Endodermal cell (in vitro differentiated cells): ENCODE measurements at regions not wholly inside any gene's neighbourhood (a gene's known extent, or its start where the extent isn't known, plus 50 kb on each side); places are given as distances from the start of the nearest gene placed in this dataset.
"Not testable (repeated sequence)": the region's sequence is repeated elsewhere in the genome, so short reads cannot be mapped to it uniquely, and the experiment has no call there.

Experiments used
- DNase-seq: peaks from one replicate; pipeline ENCODE4 v3.0.0-alpha.2; 2017
- H3K27ac ChIP-seq: 2 replicates; pipeline ENCODE4 v1.5.1; 2013; ENCODE audit warnings: mild to moderate bottlenecking, low read depth, low read length, moderate library complexity
- H3K27me3 ChIP-seq: 2 replicates; pipeline ENCODE4 v1.6.1; 2013; ENCODE audit warnings: mild to moderate bottlenecking, low read length, moderate library complexity; ENCODE audit not compliant: insufficient read depth, control insufficient read depth, poor library complexity, severe bottlenecking
- H3K36me3 ChIP-seq: 2 replicates; pipeline ENCODE4 v1.7.0; 2013; ENCODE audit warnings: mild to moderate bottlenecking, low read length, moderate library complexity; ENCODE audit not compliant: control insufficient read depth, insufficient read depth
- H3K4me1 ChIP-seq: one replicate; pipeline ENCODE4 v1.7.0; 2013; ENCODE audit warnings: low read length; ENCODE audit not compliant: control insufficient read depth, insufficient read depth
- H3K4me3 ChIP-seq: 2 replicates; pipeline ENCODE4 v1.5.1; 2013; ENCODE audit warnings: mild to moderate bottlenecking, low read length, moderate library complexity
- H3K9ac ChIP-seq: 2 replicates; pipeline ENCODE4 v1.6.1; 2013; ENCODE audit warnings: mild to moderate bottlenecking, low read length, moderate library complexity; ENCODE audit not compliant: poor library complexity, severe bottlenecking; ENCODE audit errors: extremely low read depth
- H3K9me3 ChIP-seq: 2 replicates; pipeline ENCODE4 v1.6.1; 2013; ENCODE audit warnings: mild to moderate bottlenecking, low read length, moderate library complexity; ENCODE audit not compliant: control insufficient read depth
- H3K27ac Mint-ChIP-seq: 2 replicates; pipeline ENCODE4 v1.8.0; 2020; ENCODE audit warnings: mixed read lengths
- H3K27me3 Mint-ChIP-seq: 2 replicates; pipeline ENCODE4 v1.8.0; 2021; ENCODE audit warnings: mild to moderate bottlenecking, mixed read lengths; ENCODE audit not compliant: insufficient read depth
- H3K36me3 Mint-ChIP-seq: 2 replicates; pipeline ENCODE4 v1.8.0; 2020; ENCODE audit warnings: low read depth, mixed read lengths
- H3K4me1 Mint-ChIP-seq: 2 replicates; pipeline ENCODE4 v1.8.0; 2020; ENCODE audit warnings: mixed read lengths
- H3K4me3 Mint-ChIP-seq: 2 replicates; pipeline ENCODE4 v1.8.0; 2020; ENCODE audit warnings: mild to moderate bottlenecking, moderate library complexity, mixed read lengths
- H3K9me3 Mint-ChIP-seq: 2 replicates; pipeline ENCODE4 v1.8.0; 2020; ENCODE audit warnings: mild to moderate bottlenecking, mixed read lengths
- WGBS, 2 experiments: methylation state at CpG; one replicate each; pipeline versions ENCODE4 v1.1.5 to v1.1.7; 2013; ENCODE audit warnings: missing lambda C conversion rate in 2 of 2, mixed read lengths in 1 of 2; ENCODE audit not compliant: insufficient coverage in 1 of 2, insufficient read length in 1 of 2; 5-methylcytosine and 5-hydroxymethylcytosine counted together
- TF ChIP-seq, protein P1 (sequence below): fragments of 200-600 bp; sonication (generic); conservative IDR thresholded peaks from 2 replicates; pipeline ENCODE4 v1.5.0; 2021; ENCODE audit warnings: antibody characterized with exemption, mild to moderate bottlenecking

DNA sequence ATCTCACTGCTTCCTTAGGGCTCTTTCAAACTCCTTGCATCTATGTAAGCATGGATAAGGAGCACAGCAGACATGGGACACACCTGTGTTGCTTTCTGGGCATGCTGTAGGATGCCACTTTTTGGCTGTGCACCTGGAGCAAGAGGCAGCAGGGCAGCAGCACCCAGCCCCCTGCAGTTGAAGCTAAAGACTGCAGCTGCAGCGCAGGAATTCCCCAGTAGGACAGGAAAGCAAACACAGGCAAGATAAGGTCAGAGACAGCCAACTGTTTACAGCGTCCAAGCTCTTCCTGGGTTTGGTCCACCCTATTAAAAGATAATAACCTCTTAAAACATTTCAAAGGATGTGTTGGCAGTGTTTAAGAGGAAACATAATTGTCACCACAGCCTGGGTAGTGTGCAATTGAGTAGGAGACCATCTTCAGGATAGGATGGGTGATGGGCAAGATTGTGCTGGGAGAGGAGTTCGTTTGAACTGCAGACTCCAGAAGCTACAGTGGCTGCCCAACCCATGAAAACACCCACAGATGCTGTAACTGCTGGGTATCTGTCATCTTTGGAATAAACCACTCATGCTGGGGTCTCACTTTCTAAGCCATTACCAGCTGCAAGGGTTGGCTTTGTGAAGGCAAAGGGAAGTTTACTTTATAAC lies 242.3 kb upstream of the PLGLB1 start:
- TF ChIP-seq, protein P1, sequence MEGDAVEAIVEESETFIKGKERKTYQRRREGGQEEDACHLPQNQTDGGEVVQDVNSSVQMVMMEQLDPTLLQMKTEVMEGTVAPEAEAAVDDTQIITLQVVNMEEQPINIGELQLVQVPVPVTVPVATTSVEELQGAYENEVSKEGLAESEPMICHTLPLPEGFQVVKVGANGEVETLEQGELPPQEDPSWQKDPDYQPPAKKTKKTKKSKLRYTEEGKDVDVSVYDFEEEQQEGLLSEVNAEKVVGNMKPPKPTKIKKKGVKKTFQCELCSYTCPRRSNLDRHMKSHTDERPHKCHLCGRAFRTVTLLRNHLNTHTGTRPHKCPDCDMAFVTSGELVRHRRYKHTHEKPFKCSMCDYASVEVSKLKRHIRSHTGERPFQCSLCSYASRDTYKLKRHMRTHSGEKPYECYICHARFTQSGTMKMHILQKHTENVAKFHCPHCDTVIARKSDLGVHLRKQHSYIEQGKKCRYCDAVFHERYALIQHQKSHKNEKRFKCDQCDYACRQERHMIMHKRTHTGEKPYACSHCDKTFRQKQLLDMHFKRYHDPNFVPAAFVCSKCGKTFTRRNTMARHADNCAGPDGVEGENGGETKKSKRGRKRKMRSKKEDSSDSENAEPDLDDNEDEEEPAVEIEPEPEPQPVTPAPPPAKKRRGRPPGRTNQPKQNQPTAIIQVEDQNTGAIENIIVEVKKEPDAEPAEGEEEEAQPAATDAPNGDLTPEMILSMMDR: peak; percentile 39
- no CpG with 5 or more reads among the region's 3 CpGs for WGBS, 2 experiments

DNA sequence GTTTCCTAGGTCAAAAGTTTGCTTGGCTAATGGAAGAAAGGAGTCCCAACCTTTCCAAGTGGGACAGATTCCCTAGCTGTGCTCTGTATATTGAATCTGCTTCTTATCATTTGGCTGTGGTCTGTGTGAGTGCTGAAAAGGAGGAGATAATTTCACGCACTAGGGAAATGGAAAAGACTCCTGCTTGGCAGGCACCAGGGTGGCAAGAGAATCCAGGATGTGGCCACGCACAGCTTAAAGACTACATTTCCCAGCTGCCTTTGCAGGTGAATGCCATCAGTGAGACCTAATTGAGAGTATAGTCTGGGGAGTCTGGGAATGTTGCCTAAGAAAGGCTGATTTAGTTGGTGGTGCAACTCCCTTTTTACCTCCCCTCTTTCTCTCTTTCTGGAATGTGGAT lies 253.5 kb upstream of the PLGLB1 start:
- not testable (repeated sequence) for H3K27me3 Mint-ChIP-seq, DNase-seq, H3K4me3 Mint-ChIP-seq, H3K9me3 Mint-ChIP-seq, H3K27me3 ChIP-seq, H3K4me3 ChIP-seq, H3K36me3 ChIP-seq, H3K36me3 Mint-ChIP-seq, H3K9me3 ChIP-seq, H3K27ac ChIP-seq, H3K9ac ChIP-seq, H3K4me1 Mint-ChIP-seq, H3K27ac Mint-ChIP-seq, H3K4me1 ChIP-seq
- WGBS, 2 experiments: 94% methylated on average over 1 of the region's 2 CpGs; no CpG with 5 or more reads in 1 of the 2 experiments

More for the DNA sequence above, 242.3 kb upstream of the PLGLB1 start:
- not testable (repeated sequence) for H3K27ac Mint-ChIP-seq, H3K4me3 Mint-ChIP-seq, H3K9ac ChIP-seq, H3K36me3 Mint-ChIP-seq, H3K4me3 ChIP-seq, H3K9me3 Mint-ChIP-seq, H3K4me1 ChIP-seq, H3K36me3 ChIP-seq, H3K27me3 ChIP-seq, H3K9me3 ChIP-seq, DNase-seq, H3K4me1 Mint-ChIP-seq, H3K27me3 Mint-ChIP-seq, H3K27ac ChIP-seq

DNA sequence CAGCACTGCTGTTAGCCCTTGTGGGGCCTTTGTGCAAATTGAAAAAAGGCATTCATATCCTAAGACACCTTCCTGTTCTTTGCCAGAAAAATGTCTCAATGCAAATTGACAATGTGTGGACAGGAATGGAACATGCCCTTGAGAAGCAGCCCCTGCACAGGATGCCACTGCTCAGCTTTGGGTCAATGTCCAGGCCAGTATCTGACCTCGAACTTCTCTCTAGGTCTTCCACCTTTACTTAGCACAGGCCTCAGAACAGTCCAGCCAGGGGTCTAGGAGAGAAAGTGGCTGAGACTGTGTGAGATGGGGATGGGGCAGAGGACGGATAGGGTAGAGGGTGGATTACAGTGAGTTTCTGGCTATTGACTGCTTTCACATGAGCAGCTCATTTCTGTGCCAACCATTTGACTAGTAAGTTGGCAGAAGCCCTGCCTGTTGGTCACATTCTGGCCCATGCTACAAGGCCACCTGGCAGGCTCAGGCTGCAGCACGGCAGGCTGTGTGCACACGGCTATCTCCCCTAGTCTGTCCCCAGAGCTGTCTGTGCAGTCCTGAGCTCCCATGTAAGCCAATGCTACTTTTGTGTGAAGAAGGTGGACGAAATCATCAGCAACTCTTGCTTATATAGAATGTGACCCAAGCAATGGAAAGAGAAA lies 254.5 kb upstream of the PLGLB1 start:
- H3K36me3 Mint-ChIP-seq, H3K36me3 ChIP-seq, H3K27me3 ChIP-seq, H3K27ac Mint-ChIP-seq, H3K9me3 ChIP-seq, H3K4me1 ChIP-seq, H3K9ac ChIP-seq, DNase-seq, H3K27me3 Mint-ChIP-seq, H3K27ac ChIP-seq, H3K4me3 Mint-ChIP-seq, H3K9me3 Mint-ChIP-seq, H3K4me3 ChIP-seq, H3K4me1 Mint-ChIP-seq: not testable (repeated sequence)
- WGBS, 2 experiments: 85% methylated on average over 4 of the region's 5 CpGs; no CpG with 5 or more reads in 1 of the 2 experiments

DNA sequence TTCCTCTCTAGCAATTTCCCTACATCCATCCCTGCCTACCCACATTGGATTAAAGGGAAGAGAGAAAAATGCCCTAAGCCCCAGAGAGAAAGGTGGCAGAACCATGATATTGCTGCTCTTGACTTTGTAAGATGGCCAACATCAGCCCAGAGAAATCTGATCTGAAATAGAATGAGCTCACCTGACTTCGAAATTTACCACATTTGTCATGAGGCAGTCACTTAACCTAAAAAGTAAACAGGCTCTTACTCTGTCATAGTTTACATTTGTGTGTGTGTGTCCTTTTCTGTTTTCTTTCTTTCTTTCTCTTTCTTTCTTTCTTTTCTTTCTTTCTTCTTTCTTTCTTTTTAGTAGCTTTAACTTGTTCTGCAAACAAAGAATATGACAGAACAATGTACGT lies 255.0 kb upstream of the PLGLB1 start:
- H3K27me3 Mint-ChIP-seq, H3K9me3 Mint-ChIP-seq, DNase-seq, H3K9ac ChIP-seq, H3K4me3 Mint-ChIP-seq, H3K36me3 ChIP-seq, H3K4me1 ChIP-seq, H3K27ac Mint-ChIP-seq, H3K4me1 Mint-ChIP-seq, H3K36me3 Mint-ChIP-seq, H3K27ac ChIP-seq, H3K9me3 ChIP-seq, H3K27me3 ChIP-seq, H3K4me3 ChIP-seq: not testable (repeated sequence)
- 92% methylated on average over 1 of the region's 2 CpGs; no CpG with 5 or more reads in 1 of the 2 experiments for WGBS, 2 experiments

DNA sequence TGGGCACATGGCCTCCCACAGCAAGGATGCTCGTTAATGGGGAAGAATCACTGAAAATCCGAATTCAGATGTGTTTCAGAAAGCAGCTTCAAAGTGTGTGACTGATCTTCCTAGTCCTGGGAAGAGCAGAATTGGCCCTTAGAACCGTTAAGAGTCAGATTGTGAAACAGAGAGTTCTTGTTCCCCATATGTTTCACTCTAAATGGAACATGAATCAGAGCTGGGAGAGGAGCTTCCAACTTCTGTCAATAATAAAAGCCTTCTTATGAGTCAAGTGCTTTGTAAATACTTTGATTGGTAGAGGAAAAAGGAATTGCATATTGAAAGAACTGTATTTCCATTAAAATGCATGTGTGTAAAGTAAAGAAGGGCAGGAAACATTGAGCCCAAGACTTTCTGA lies 256.1 kb upstream of the PLGLB1 start:
- H3K36me3 Mint-ChIP-seq, H3K9me3 ChIP-seq, H3K4me1 ChIP-seq, H3K27ac Mint-ChIP-seq, H3K4me3 Mint-ChIP-seq, H3K27me3 ChIP-seq, H3K9me3 Mint-ChIP-seq, H3K36me3 ChIP-seq, H3K27ac ChIP-seq, H3K9ac ChIP-seq, DNase-seq, H3K4me1 Mint-ChIP-seq, H3K27me3 Mint-ChIP-seq, H3K4me3 ChIP-seq: not testable (repeated sequence)
- no CpG with 5 or more reads among the region's 3 CpGs for WGBS, 2 experiments

DNA sequence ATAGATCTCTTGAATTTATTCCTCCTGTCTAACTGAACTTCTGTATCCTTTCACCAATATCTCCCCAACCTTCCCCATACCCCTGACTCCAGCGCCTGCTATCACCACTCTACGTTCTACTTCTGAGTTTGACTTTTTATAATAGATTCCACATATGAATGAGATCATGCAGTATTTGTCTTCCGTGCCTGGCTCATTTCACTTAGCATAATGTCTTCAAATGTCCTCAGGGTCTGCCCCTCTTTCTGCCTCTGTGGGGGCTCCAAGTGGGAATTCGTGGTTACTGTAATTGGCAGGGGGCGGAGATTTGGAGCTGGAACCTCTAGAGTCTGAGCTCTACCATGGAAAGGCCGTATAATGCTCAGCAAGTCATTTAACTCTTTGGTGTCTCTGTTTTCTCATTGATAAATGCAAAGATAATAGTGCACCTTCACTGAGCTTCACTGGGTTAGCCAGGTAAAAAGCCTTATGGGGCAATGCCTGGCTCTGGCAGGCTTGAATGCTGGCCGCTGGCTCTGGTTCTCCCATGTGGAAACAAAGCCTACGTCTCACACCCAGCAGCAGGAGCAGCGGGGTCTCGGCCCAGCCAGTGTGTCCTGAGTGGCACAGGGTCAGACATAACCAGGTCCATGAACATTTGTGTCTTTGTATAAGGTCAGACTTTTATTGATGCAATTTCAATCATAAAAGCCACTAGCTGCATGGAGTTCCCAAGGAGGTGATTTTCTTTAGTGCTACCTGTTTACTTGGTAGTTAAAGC lies 259.1 kb upstream of the PLGLB1 start:
- H3K27ac ChIP-seq: not testable (repeated sequence)

More for the DNA sequence above, 259.1 kb upstream of the PLGLB1 start:
- H3K9me3 ChIP-seq, H3K4me1 Mint-ChIP-seq, DNase-seq, H3K27me3 Mint-ChIP-seq, H3K4me3 ChIP-seq, H3K27me3 ChIP-seq, H3K4me1 ChIP-seq, H3K9me3 Mint-ChIP-seq, H3K36me3 ChIP-seq, H3K36me3 Mint-ChIP-seq, H3K27ac Mint-ChIP-seq, H3K9ac ChIP-seq, H3K4me3 Mint-ChIP-seq: not testable (repeated sequence)
- WGBS, 2 experiments: 93% methylated on average over 4 of the region's 10 CpGs; no CpG with 5 or more reads in 1 of the 2 experiments
